ENCODE measurements at regions not wholly inside any gene's neighbourhood (a gene's known extent, or its start where the extent isn't known, plus 50 kb on each side); places are given as distances from the start of the nearest gene placed in this dataset.

- no peak overlapping the region for H3K4me2 ChIP-seq (ENCODE audit: insufficient read depth, low read length)
- BruUV-seq (replicated peaks), result no TSS peak
- no peak overlapping the region for H3K27ac ChIP-seq (ENCODE audit: extremely low read depth, low read depth, low read length)
- no peaks in the 10 kb centered on the region for H3K79me2 ChIP-seq (ENCODE audit: control insufficient read depth, insufficient read depth, low read length)
- H2AFZ ChIP-seq (ENCODE audit: low read depth, low read length), result no peak overlapping the region
- intact Hi-C loops (cut with micrococcal nuclease) (no loop called here), in situ Hi-C loops (cut with MboI) (no loop called here)
- POLR2A ChIA-PET, result no interaction called here
- ATAC-seq, result no peak
- no peaks in the 10 kb centered on the region; the same call in 1 of the 2 replicates for H3K9me3 ChIP-seq (replicated peaks; ENCODE audit: control insufficient read depth, insufficient read depth, low read depth, low read length)
- no peaks in the 10 kb centered on the region for H4K20me1 ChIP-seq (replicated peaks; ENCODE audit: control insufficient read depth, insufficient read depth, low read length)
- no peaks in the 10 kb centered on the region for H3K9me1 ChIP-seq (ENCODE audit: control insufficient read depth, insufficient read depth, low read length)
- FAIRE-seq, result no peak
- no peaks in the 10 kb centered on the region for H3K36me3 ChIP-seq (ENCODE audit: control insufficient read depth, insufficient read depth, low read length)
- no peak overlapping the region for H3K4me3 ChIP-seq
- H3K27me3 ChIP-seq (ENCODE audit: control insufficient read depth in 2 of 2, insufficient read depth in 2 of 2, low read length in 2 of 2), result no peaks in the 10 kb centered on the region
- no peak for DNase-seq (ENCODE audit: extremely low read depth in 1 of 4, low spot score in 3 of 4)
- no peak overlapping the region for H3K9ac ChIP-seq (ENCODE audit: insufficient read depth in 1 of 2, low read depth in 2 of 2, low read length in 2 of 2)
- CTCF ChIA-PET (ENCODE audit: low intra/inter-chr PET ratio), result no interaction called here
- H3K4me1 ChIP-seq (replicated peaks in 1 of 2; ENCODE audit: control insufficient read depth in 2 of 2, insufficient read depth in 2 of 2, low read length in 2 of 2), result no peaks in the 10 kb centered on the region
- WGBS (ENCODE audit: insufficient coverage, low coverage, missing lambda C conversion rate), result 0% methylated on average over 2 of the region's 2 CpGs
- no peak for TF ChIP-seq SREBF2 (CRISPR knock-in tag; IDR thresholded peaks at IDR 0.05)
- TF ChIP-seq POLR2AphosphoS5 (IDR thresholded peaks at IDR 0.05; ENCODE audit: control insufficient read depth, insufficient read depth, low read depth, low read length), result no peak
- TF ChIP-seq, protein P1, sequence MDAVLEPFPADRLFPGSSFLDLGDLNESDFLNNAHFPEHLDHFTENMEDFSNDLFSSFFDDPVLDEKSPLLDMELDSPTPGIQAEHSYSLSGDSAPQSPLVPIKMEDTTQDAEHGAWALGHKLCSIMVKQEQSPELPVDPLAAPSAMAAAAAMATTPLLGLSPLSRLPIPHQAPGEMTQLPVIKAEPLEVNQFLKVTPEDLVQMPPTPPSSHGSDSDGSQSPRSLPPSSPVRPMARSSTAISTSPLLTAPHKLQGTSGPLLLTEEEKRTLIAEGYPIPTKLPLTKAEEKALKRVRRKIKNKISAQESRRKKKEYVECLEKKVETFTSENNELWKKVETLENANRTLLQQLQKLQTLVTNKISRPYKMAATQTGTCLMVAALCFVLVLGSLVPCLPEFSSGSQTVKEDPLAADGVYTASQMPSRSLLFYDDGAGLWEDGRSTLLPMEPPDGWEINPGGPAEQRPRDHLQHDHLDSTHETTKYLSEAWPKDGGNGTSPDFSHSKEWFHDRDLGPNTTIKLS (IDR thresholded peaks at IDR 0.05; ENCODE audit: borderline replicate concordance, low read depth), result no peak
- no peak for TF ChIP-seq TFAP4 (CRISPR knock-in tag; IDR thresholded peaks at IDR 0.05; ENCODE audit: borderline replicate concordance)
- no peak for TF ChIP-seq SAFB (IDR thresholded peaks at IDR 0.05; ENCODE audit: borderline replicate concordance, low read depth, low read length)
- TF ChIP-seq IRF1 (CRISPR knock-in tag; IDR thresholded peaks at IDR 0.05; ENCODE audit: borderline replicate concordance), result no peak
- TF ChIP-seq, protein P2, sequence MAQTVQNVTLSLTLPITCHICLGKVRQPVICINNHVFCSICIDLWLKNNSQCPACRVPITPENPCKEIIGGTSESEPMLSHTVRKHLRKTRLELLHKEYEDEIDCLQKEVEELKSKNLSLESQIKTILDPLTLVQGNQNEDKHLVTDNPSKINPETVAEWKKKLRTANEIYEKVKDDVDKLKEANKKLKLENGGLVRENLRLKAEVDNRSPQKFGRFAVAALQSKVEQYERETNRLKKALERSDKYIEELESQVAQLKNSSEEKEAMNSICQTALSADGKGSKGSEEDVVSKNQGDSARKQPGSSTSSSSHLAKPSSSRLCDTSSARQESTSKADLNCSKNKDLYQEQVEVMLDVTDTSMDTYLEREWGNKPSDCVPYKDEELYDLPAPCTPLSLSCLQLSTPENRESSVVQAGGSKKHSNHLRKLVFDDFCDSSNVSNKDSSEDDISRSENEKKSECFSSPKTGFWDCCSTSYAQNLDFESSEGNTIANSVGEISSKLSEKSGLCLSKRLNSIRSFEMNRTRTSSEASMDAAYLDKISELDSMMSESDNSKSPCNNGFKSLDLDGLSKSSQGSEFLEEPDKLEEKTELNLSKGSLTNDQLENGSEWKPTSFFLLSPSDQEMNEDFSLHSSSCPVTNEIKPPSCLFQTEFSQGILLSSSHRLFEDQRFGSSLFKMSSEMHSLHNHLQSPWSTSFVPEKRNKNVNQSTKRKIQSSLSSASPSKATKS (CRISPR knock-in tag; IDR thresholded peaks at IDR 0.05), result no peak
- no peak for TF ChIP-seq PTTG1 (tag; IDR thresholded peaks at IDR 0.05; ENCODE audit: low read depth)
- TF ChIP-seq ZNF609 (CRISPR knock-in tag; IDR thresholded peaks at IDR 0.05; ENCODE audit: borderline replicate concordance), result no peak
- TF ChIP-seq OTX1 (CRISPR knock-in tag; IDR thresholded peaks at IDR 0.05), result no peak
- TF ChIP-seq CBX2 (IDR thresholded peaks at IDR 0.05; ENCODE audit: insufficient read depth, low read length, poor library complexity, severe bottlenecking), result no peak
- TF ChIP-seq DMBX1 (CRISPR knock-in tag; IDR thresholded peaks at IDR 0.05; ENCODE audit: borderline replicate concordance), result no peak
Observed at GRCh38 chr2:123077101-123077500, 948.0 kb upstream of the CNTNAP5 start.
